ENCODE measurements at regions not wholly inside any gene's neighbourhood (a gene's known extent, or its start where the extent isn't known, plus 50 kb on each side); places are given as distances from the start of the nearest gene placed in this dataset.

DNA sequence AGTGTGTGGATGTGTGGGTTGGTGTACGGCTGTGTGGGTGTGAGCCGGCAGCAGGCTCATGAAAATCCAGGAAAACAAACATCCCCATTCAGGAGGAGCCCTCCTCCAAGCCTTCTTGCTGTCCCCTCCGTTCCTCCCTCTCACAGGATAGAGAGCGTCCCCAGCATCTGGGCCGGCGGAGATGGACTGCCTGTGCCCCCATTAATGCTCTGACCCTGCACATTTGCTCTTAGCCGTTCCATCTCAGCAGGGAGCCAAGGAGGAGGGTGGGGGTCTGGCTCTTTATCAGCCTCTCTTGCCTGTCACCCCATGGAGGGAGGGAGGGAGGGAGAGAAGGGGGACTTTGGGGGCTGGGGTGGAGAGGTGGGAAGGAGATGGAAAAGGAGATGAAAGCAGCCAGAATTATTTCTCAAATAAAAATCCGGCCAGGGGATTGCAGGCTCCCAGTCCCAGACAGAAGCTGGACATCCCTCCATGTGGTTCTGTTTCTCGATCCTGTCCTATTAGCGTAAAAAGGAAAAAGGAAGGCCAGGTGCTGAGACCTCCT is 240.0 kb upstream of the ZFHX3 start:
- no peaks in the 10 kb centered on the region for H4K20me1 ChIP-seq (ENCODE audit: insufficient read depth)
- ChIA-PET POLR2A (no interaction called here), CTCF (no interaction called here), RAD21 (ENCODE audit: low non-redundant PET in 1 of 2, low total read pairs in 2 of 2, uncharacterized antibody in 2 of 2, unreplicated experiment in 2 of 2) (no interaction called here)
- H3K27me3 ChIP-seq (ENCODE audit: insufficient read depth, low read length) = peaks cover 7% of the 10 kb centered on the region; the same call in 1 of the 2 replicates
- H3K4me2 ChIP-seq (ENCODE audit: low read length) = no peak overlapping the region
- no peaks in the 10 kb centered on the region for H3K36me3 ChIP-seq (ENCODE audit: control insufficient read depth in 1 of 2, insufficient read depth in 2 of 2, low read length in 2 of 2)
- no peaks in the 10 kb centered on the region for H3K79me2 ChIP-seq (ENCODE audit: insufficient read depth, low read length)
- no peak for TF ChIP-seq POLR2A (IDR thresholded peaks at IDR 0.05; ENCODE audit: borderline replicate concordance, extremely low read depth, insufficient read depth, insufficient read length)
- ATAC-seq (no peak), DNase-seq (ENCODE audit: low read depth, low spot score) (no peak)
- no peak overlapping the region for H3K4me3 ChIP-seq (replicated peaks in 1 of 2; ENCODE audit: low read depth in 1 of 2, low read length in 2 of 2)
- intact Hi-C loops (cut with micrococcal nuclease) = no loop called here
- H3K27ac ChIP-seq (ENCODE audit: low read depth, low read length) = no peak overlapping the region
- H2AFZ ChIP-seq (ENCODE audit: low read depth, low read length, poor library complexity, severe bottlenecking) = no peak overlapping the region
- no TSS peak for BruUV-seq (replicated peaks)
- no peaks in the 10 kb centered on the region for H3K4me1 ChIP-seq (ENCODE audit: control insufficient read depth in 1 of 2, insufficient read depth in 2 of 2, low read length in 2 of 2)
- H3K9me2 ChIP-seq (ENCODE audit: insufficient read depth) = no peaks in the 10 kb centered on the region
- H3K9me3 ChIP-seq (ENCODE audit: control insufficient read depth in 1 of 2, insufficient read depth in 1 of 2, low read depth in 1 of 2, low read length in 2 of 2) = no peaks in the 10 kb centered on the region
- no peak overlapping the region for H3K9ac ChIP-seq (ENCODE audit: low read length)

DNA sequence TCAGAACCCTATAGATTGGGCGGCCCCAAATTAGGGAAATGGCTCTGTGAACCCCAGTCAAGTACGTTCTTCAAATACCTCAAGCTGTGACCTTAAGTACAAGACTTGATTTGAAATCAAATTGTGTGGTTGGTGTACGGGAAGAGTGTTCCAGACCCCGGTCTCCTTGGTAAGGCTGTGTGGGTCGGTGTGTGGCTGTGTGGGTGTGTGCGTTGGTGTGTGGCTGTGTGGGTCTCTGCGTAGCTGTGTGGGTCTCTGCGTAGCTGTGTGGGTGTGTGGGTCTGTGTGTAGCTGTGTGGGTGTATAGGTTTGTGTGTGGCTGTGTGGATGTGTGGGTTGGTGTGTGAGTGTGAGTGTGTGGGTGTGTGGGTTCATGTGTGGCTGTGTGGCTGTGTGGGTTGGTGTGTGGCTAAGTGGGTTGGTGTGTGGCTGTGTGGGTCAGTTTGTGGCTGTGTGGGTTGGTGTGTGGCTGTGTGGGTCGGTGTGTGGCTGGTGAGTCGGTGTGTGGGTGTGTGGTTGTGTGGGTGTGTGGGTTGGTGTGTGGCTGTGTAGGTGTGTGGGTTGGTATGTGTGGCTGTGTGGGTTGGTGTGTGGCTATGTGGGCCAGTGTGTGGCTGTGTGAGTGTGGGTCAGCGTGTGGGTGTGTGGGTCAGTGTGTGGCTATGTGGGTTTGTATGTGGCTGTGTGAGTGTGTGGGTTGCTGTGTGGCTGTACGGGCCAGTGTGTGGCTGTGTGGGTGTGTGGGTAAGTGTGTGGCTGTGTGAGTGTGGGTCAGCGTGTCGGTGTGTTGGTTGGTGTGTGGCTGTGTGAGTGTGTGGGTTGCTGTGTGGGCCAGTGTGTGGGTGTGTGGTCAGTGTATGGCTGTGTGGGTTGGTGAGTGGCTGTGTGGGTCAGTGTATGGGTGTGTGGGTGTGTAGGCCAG is 238.7 kb upstream of the ZFHX3 start:
- BruUV-seq (replicated peaks) = no TSS peak
- no peak for ATAC-seq
- Histone ChIP-seq H4K20me1 (ENCODE audit: insufficient read depth) (no peaks in the 10 kb centered on the region), H3K27me3 (ENCODE audit: insufficient read depth, low read length) (peaks cover 5% of the 10 kb centered on the region; the same call in 1 of the 2 replicates), H3K4me3 (replicated peaks in 1 of 2; ENCODE audit: low read depth in 1 of 2, low read length in 2 of 2) (no peak overlapping the region), H3K4me2 (ENCODE audit: low read length) (no peak overlapping the region), H3K9me2 (ENCODE audit: insufficient read depth) (no peaks in the 10 kb centered on the region), H3K36me3 (ENCODE audit: control insufficient read depth in 1 of 2, insufficient read depth in 2 of 2, low read length in 2 of 2) (no peaks in the 10 kb centered on the region), H3K9me3 (ENCODE audit: control insufficient read depth in 1 of 2, insufficient read depth in 1 of 2, low read depth in 1 of 2, low read length in 2 of 2) (no peaks in the 10 kb centered on the region), H3K27ac (ENCODE audit: low read depth, low read length) (no peak overlapping the region; the same call in 1 of the 2 replicates), H3K79me2 (ENCODE audit: insufficient read depth, low read length) (no peaks in the 10 kb centered on the region), H3K4me1 (ENCODE audit: control insufficient read depth in 1 of 2, insufficient read depth in 2 of 2, low read length in 2 of 2) (no peaks in the 10 kb centered on the region), H2AFZ (ENCODE audit: low read depth, low read length, poor library complexity, severe bottlenecking) (no peak overlapping the region), H3K9ac (ENCODE audit: low read length) (no peak overlapping the region)
- intact Hi-C loops (cut with micrococcal nuclease) = no loop called here
- CTCF ChIA-PET = no interaction called here
- RAD21 ChIA-PET (ENCODE audit: low non-redundant PET in 1 of 2, low total read pairs in 2 of 2, uncharacterized antibody in 2 of 2, unreplicated experiment in 2 of 2) = no interaction called here
- POLR2A ChIA-PET = no interaction called here
- no peak for DNase-seq (ENCODE audit: low read depth, low spot score)
- TF ChIP-seq REST (IDR thresholded peaks at IDR 0.05; ENCODE audit: low read depth) (no peak), ZNF274 (IDR thresholded peaks at IDR 0.05; ENCODE audit: low read depth, low read length) (no peak), JUND (IDR thresholded peaks at IDR 0.05) (no peak), CTCF (IDR thresholded peaks at IDR 0.05 in 2 of 3, conservative IDR thresholded peaks at IDR 0.05 in 1 of 3; ENCODE audit: borderline replicate concordance in 1 of 3, insufficient read depth in 1 of 3, low read depth in 2 of 3, low read length in 2 of 3) (no peak), EZH2 (IDR thresholded peaks at IDR 0.05) (no peak), EZH2phosphoT487 (IDR thresholded peaks at IDR 0.05; ENCODE audit: borderline replicate concordance) (no peak), ELF1 (IDR thresholded peaks at IDR 0.05; ENCODE audit: borderline replicate concordance, low read depth) (no peak), SP1 (IDR thresholded peaks at IDR 0.05; ENCODE audit: low read depth) (no peak), ZFX (IDR thresholded peaks at IDR 0.05) (no peak), CBX3 (IDR thresholded peaks at IDR 0.05; ENCODE audit: low read depth) (no peak), MAX (IDR thresholded peaks at IDR 0.05) (no peak), EGR1 (IDR thresholded peaks at IDR 0.05; ENCODE audit: low read depth) (no peak), TCF7L2 (IDR thresholded peaks at IDR 0.05; ENCODE audit: borderline replicate concordance, extremely low read depth, insufficient read depth, insufficient read length) (no peak)
